ENCODE measurements at regions not wholly inside any gene's neighbourhood (a gene's known extent, or its start where the extent isn't known, plus 50 kb on each side); places are given as distances from the start of the nearest gene placed in this dataset.

DNA sequence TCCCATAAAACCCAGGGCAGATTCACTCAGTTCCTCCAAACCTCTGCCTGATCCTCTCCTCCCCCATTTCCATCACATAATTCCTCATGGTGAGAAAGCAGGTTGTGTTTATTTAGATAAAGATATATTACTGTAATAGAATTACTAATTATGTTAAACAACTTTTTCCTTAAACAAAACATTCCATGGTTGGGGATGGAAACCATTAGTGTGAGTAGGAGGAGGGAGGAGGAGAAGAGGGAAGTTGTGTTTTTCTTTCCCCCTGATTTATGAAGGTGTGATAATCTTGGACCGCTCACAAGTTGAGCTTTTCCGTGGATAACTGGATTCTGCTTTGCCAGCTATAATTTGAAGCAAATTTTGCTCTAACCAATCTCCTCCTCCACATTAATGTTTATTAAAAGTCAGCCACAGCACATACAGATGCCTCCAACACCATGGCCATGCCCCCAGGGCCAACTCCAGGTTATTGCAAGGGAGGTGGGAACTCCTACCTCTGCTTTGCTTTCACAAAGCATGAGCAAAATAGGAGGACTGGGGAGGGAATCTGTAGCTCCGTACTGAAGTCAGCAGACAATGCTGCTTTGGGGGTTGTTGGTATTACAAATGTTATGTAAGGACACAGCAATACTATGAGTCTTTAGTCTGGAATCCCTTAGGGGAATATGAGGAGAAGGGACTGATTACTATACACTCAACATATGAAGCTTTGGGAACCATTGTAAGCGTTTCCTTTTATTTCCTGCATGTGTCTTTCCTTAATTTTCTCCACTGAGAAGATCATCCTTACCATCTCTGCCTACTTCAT, 542.0 kb downstream of the DHX35 start:
- FAIRE-seq, result no peak

DNA sequence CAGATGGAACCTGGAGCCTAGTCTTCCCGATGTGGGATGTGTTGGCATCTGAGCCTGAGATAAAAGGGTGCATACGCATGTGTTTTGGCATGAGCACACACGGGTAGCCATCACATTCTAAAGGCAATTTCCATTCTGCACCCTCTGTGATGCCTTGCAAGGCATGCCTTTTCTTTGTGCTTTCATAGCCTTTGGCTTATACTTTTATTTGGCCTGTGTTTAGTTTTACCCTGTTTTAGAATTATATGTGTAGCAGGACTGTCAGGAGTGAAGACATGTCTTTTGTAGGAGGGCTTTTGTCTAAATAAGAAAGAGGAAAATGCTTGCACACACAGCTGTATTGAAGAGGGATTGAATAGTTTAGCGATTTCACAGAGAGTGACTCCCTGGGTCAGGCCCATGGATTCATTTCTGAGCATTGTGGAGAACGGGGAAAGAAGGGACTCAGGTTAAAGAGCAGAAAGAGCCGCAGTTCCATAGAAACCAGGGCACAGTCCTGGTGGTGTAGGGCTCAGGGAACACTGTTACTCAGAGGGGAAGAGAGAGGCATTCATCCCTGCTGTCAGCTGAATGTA, 530.2 kb downstream of the DHX35 start:
- FAIRE-seq (no peak), DNase-seq (ENCODE audit: insufficient read length, low spot score) (no peak)
- TF ChIP-seq SPI1 (IDR thresholded peaks at IDR 0.05; ENCODE audit: low read depth, low read length) (no peak), TAF1 (IDR thresholded peaks at IDR 0.05; ENCODE audit: low read depth, low read length) (no peak), POU2F2 (IDR thresholded peaks at IDR 0.05; ENCODE audit: low read depth, low read length) (no peak), PAX5 (IDR thresholded peaks at IDR 0.05; ENCODE audit: insufficient read depth, low read length, severe bottlenecking) (no peak)

More for the DNA sequence above, 542.0 kb downstream of the DHX35 start:
- TF ChIP-seq TAF1 (IDR thresholded peaks at IDR 0.05; ENCODE audit: low read depth, low read length) (no peak), SPI1 (IDR thresholded peaks at IDR 0.05; ENCODE audit: low read depth, low read length) (no peak), POLR2A (IDR thresholded peaks at IDR 0.05; ENCODE audit: low read depth, low read length) (no peak), POU2F2 (IDR thresholded peaks at IDR 0.05; ENCODE audit: low read depth, low read length) (no peak)
- no peak for DNase-seq (ENCODE audit: insufficient read length, low spot score)

DNA sequence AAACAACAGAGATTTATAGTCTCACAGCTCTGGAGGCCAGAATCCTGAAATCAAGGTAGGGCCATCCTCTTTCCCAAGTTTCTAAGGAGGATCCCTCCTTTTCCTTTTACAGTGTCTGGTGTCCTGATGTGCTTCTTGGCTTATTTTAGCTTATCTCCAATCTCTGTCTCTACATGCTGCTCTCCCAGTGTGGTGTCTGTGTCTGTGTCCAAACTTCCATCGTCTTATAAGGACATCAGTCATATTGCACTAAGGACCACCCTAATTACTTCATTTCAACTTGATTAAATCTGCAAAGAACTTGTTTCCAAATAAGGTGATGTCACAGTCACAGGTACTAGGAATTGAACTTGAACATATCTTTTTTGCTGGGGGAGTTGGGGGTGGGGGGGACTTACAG, 529.6 kb downstream of the DHX35 start:
- TF ChIP-seq PAX5 (IDR thresholded peaks at IDR 0.05; ENCODE audit: insufficient read depth, low read length, severe bottlenecking) (no peak), POLR2AphosphoS5 (IDR thresholded peaks at IDR 0.05; ENCODE audit: low read depth, low read length) (no peak), TAF1 (IDR thresholded peaks at IDR 0.05; ENCODE audit: low read depth, low read length) (no peak), POLR2A (IDR thresholded peaks at IDR 0.05; ENCODE audit: low read depth, low read length) (no peak), POU2F2 (IDR thresholded peaks at IDR 0.05; ENCODE audit: low read depth, low read length) (no peak), SPI1 (IDR thresholded peaks at IDR 0.05; ENCODE audit: low read depth, low read length) (no peak)
- FAIRE-seq (no peak), DNase-seq (ENCODE audit: insufficient read length, low spot score) (no peak)

DNA sequence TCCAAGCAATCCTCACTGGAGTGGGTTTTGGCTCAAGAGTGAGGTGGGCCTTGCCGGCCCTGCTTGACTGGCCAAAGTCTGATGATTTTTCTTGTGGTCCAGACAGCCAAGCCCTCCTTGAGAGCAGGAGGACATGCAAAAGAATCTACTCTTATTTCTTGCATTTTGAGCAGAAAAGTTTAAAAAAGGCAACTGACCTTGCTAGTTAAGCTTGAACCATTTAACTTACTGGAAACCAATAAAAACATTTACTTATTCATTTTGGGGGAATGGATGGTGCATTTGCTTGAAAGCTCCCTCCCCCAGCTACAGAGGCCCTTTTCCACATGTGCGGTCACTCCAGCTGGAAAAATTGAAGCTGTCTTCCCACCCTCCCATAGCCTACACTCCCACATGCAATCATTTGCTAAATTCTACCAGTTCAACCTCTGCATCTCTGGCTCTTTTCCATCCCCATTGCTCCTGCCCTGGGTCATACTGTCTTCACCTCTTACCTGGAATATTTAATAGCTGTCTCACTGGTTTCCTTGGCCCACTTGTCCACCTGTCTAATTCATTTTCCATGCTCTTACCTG, 527.9 kb downstream of the DHX35 start:
- DNase-seq (ENCODE audit: insufficient read length, low spot score) (no peak), FAIRE-seq (no peak)
- TF ChIP-seq POLR2A (IDR thresholded peaks at IDR 0.05; ENCODE audit: low read depth, low read length), result no peak
- TF ChIP-seq POU2F2 (IDR thresholded peaks at IDR 0.05; ENCODE audit: low read depth, low read length), result no peak
- TF ChIP-seq PAX5 (IDR thresholded peaks at IDR 0.05; ENCODE audit: insufficient read depth, low read length, severe bottlenecking), result no peak
- TF ChIP-seq POLR2AphosphoS5 (IDR thresholded peaks at IDR 0.05; ENCODE audit: low read depth, low read length), result no peak
- no peak for TF ChIP-seq SPI1 (IDR thresholded peaks at IDR 0.05; ENCODE audit: low read depth, low read length)
- TF ChIP-seq TAF1 (IDR thresholded peaks at IDR 0.05; ENCODE audit: low read depth, low read length), result no peak

DNA sequence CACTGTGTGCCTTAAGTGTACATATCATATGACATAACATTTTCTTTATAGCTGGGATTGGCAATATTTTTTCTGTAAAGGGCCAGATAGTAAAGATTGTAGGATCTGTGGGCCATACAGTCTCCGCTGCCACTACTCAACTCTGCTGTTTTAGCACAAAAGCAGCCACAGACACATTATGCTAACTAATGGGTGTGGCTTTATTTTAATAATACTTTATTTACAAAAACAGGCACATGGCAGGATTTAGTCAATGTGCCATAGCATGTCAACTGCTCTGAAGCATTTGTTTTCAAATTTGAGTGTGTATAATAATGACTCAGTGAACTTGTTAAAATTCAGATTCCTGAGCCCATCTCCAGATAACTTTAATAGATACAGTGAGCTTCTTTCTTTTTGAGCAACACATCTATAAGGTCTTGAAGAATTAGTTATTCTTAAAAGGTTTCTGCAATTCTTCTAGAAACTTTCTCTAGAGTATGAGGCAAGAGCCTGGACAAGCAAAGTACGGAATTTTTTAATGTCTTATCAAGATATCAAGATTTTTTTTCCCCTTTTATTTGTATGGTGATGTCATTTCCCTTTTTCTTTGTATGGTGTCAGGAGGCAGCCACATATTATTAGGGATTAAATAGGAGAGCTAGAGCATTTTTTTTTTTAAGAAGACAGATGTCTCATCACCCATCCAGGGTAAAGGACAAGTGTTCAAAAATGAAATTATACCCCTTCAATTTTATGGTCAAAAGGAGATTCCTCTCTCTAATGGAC, 518.3 kb downstream of the DHX35 start:
- no peak for DNase-seq (ENCODE audit: insufficient read length, low spot score)
- TF ChIP-seq TAF1 (IDR thresholded peaks at IDR 0.05; ENCODE audit: low read depth, low read length) (no peak), PAX5 (IDR thresholded peaks at IDR 0.05; ENCODE audit: insufficient read depth, low read length, severe bottlenecking) (no peak), POLR2A (IDR thresholded peaks at IDR 0.05; ENCODE audit: low read depth, low read length) (no peak), SPI1 (IDR thresholded peaks at IDR 0.05; ENCODE audit: low read depth, low read length) (no peak)
- no peak for FAIRE-seq

DNA sequence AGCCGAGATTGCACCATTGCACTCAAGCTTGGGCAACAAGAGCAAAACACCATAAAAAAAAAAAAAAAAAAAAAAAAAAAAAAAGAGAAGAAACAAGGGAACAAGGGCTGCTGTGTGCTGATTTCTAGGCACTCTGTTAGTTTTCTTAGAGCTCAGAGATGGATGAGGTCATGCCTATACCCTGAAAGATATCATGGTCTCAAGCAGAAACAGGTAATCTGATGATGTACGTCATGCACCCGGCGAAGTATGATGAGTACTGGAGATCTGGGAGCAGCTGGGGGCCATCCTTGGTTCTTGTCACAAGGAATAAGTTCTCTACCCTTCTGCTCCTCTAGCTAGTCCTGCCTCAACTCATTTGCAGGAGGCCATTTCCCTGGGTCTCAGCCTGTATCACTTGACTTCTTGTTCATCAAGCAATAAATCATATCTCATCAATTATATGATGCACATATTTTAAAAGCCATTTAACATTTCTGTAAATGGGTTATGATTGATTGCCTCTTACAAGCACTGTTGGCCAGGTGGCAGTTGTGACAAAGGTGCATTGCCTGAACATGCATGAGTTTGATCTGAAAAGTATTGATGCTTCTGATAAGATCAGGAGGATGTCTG, 517.2 kb downstream of the DHX35 start:
- no peak for TF ChIP-seq SPI1 (IDR thresholded peaks at IDR 0.05; ENCODE audit: low read depth, low read length)
- no peak for TF ChIP-seq POU2F2 (IDR thresholded peaks at IDR 0.05; ENCODE audit: low read depth, low read length)
- no peak for TF ChIP-seq POLR2AphosphoS5 (IDR thresholded peaks at IDR 0.05; ENCODE audit: low read depth, low read length)
- no peak for TF ChIP-seq PAX5 (IDR thresholded peaks at IDR 0.05; ENCODE audit: insufficient read depth, low read length, severe bottlenecking)
- TF ChIP-seq TAF1 (IDR thresholded peaks at IDR 0.05; ENCODE audit: low read depth, low read length), result no peak
- TF ChIP-seq POLR2A (IDR thresholded peaks at IDR 0.05; ENCODE audit: low read depth, low read length), result no peak
- no peak for FAIRE-seq
- DNase-seq (ENCODE audit: insufficient read length, low spot score), result no peak

DNA sequence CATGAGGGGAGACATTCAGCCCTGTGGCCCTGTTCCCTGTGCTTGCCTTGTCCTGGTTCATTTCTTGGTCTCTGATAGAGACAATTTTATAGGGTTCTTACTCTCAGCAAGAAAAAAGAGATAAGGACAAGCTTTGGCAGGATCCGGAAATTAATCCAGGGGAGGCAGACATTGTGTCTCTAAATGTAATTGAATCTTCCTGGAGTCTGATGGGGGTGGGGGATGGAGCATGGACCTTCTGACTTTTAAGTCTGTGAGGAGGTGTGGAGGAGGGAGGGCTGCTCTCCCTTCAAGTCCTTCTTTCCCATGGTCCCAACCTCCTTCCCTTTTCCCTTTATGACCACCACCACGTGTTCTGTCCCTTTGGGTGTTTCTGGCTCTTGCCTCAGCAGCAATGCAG, 512.7 kb downstream of the DHX35 start:
- TF ChIP-seq POLR2A (IDR thresholded peaks at IDR 0.05; ENCODE audit: low read depth, low read length), result no peak
- DNase-seq (ENCODE audit: insufficient read length, low spot score) (no peak), FAIRE-seq (no peak)

DNA sequence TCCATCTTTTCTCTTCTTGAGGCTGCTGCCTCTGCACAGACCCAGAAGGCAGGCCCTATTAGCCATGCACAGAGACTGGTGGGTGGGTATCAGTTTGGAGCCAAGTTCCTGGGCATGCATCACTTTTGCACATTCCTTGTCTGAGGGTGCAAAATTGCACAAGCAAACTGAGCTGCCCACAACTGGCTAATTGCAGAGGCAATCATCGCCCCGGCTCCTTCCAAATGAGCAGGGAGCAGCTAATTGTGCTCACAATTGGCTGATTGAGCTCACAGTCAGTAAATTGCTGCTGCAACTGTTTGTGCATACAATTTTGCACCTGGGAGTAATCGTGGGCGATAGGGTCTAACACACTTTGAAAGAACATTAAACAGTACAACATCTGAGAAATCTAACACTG, 511.4 kb downstream of the DHX35 start:
- no peak for FAIRE-seq
- DNase-seq (ENCODE audit: insufficient read length, low spot score), result no peak
- TF ChIP-seq PAX5 (IDR thresholded peaks at IDR 0.05; ENCODE audit: insufficient read depth, low read length, severe bottlenecking), result no peak
- no peak for TF ChIP-seq POLR2A (IDR thresholded peaks at IDR 0.05; ENCODE audit: low read depth, low read length)
- no peak for TF ChIP-seq POU2F2 (IDR thresholded peaks at IDR 0.05; ENCODE audit: low read depth, low read length)
- TF ChIP-seq TAF1 (IDR thresholded peaks at IDR 0.05; ENCODE audit: low read depth, low read length), result no peak
- no peak for TF ChIP-seq SPI1 (IDR thresholded peaks at IDR 0.05; ENCODE audit: low read depth, low read length)
- no peak for TF ChIP-seq POLR2AphosphoS5 (IDR thresholded peaks at IDR 0.05; ENCODE audit: low read depth, low read length)

DNA sequence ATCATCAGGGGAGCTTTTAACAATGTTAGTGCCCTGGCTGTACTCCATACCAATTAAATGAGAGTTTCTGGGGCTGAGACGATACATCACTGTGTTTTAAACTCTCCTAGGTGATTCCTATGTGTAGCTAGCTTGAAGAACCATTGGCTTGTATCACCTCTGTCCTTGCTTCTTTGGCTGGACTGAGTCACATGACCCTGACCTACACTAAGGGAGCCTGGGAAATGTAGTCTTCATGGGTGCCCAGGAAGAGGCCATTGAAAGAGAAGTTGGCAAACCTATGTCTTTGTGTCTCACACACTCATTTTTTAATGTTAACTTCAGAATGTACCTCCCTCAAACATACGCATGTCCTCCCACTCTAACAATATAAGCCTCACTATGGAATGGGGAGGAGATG, 506.6 kb downstream of the DHX35 start:
- no peak for DNase-seq (ENCODE audit: insufficient read length, low spot score)
- no peak for TF ChIP-seq TAF1 (IDR thresholded peaks at IDR 0.05; ENCODE audit: low read depth, low read length)
- no peak for TF ChIP-seq POLR2AphosphoS5 (IDR thresholded peaks at IDR 0.05; ENCODE audit: low read depth, low read length)
- no peak for TF ChIP-seq POU2F2 (IDR thresholded peaks at IDR 0.05; ENCODE audit: low read depth, low read length)
- no peak for TF ChIP-seq PAX5 (IDR thresholded peaks at IDR 0.05; ENCODE audit: insufficient read depth, low read length, severe bottlenecking)
- TF ChIP-seq SPI1 (IDR thresholded peaks at IDR 0.05; ENCODE audit: low read depth, low read length), result no peak
- TF ChIP-seq POLR2A (IDR thresholded peaks at IDR 0.05; ENCODE audit: low read depth, low read length), result no peak
- FAIRE-seq, result no peak

Measured in GM12891 (cell line).